ENCODE measurements at regions not wholly inside any gene's neighbourhood (a gene's known extent, or its start where the extent isn't known, plus 50 kb on each side); places are given as distances from the start of the nearest gene placed in this dataset.

DNA sequence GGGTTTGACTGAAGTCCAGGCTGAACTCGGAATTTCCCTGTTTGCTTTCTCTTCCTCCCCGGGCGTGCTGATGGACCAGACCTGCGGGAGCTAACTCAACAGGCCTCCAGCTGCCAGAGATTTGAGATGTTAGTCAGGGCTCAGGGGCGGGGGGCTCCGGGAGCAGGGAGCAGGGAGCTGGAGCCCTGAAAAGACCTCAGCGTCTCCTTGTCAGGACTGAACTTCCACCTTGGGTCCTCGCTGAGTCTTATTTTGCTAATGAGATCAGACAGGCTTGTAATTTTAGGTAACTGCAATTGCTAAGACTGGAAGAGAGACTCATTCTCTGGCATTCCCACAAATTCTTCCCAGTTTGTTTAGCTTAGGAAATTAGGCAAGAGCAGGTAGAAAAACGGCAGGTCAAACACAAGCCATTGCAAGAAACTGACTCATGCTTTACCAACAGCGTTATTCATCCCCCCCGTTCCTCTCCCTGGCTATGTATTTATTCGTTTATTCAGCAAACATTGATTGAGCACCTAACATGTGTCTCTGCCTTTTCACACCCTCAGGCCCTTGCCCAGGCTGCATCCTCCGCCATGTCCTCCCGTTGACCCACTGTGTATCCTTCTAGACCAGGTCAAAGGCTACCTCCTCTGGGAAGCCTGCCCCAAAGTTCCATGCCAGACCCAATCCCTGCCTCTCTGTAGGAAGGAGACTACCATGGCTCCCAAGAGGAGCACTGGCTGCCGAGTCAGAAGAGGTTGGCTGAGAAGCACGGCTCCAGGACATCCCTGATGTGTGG is 80.4 kb upstream of the DIO3 start:
- intact Hi-C loops (cut with micrococcal nuclease; ENCODE audit: unreplicated experiment) (loop anchor here (10.0 kb wide), 1 partner anchor 74 kb away; no protein-coding TSS in a partner anchor), in situ Hi-C loops (cut with HindIII; ENCODE audit: low pct_unique_long_range_greater_than_20kb, low sequenced_read_pairs) (no loop called here)
- POLR2A ChIA-PET, result interaction anchor here (0.6 kb wide), 1 partner anchor 62 kb away, joined by 9 read pairs; no protein-coding TSS in a partner anchor
- H3K4me3 ChIP-seq (ENCODE audit: low read depth in 2 of 2, low read length in 2 of 2), result peak overlapping the region in 1 of 2 experiments; percentile 26; a peak in 2 of 4 replicates
- ATAC-seq (peak; percentile 77), DNase-seq (ENCODE audit: low read depth, low spot score) (peak; percentile 89)
- peak overlapping the region; percentile 84 for H3K27ac ChIP-seq (ENCODE audit: low read length)
- H3K9me3 ChIP-seq (ENCODE audit: control insufficient read depth, insufficient read depth, low read depth, low read length), result peaks cover 16% of the 10 kb centered on the region; the same call in 1 of the 2 replicates
- CTCF ChIA-PET, result no interaction called here
- H3K4me1 ChIP-seq (ENCODE audit: control insufficient read depth, insufficient read depth, low read length), result peaks cover 17% of the 10 kb centered on the region
- no peaks in the 10 kb centered on the region for H3K27me3 ChIP-seq (ENCODE audit: control insufficient read depth, insufficient read depth, low read length)
- TF ChIP-seq REST (IDR thresholded peaks at IDR 0.05; ENCODE audit: insufficient read depth in 1 of 2, low read depth in 2 of 2, low read length in 1 of 2) (no peak), POLR2AphosphoS5 (IDR thresholded peaks at IDR 0.05; ENCODE audit: low read depth, low read length) (peak; percentile 29; the same call in 1 of the 2 replicates), SIN3A (IDR thresholded peaks at IDR 0.05; ENCODE audit: borderline replicate concordance, insufficient read depth, low read depth, low read length) (0 out of 2 replicates have a peak, but pooled peaks have one; percentile 40)
- no TSS peak for BruUV-seq (replicated peaks)
- H3K36me3 ChIP-seq (ENCODE audit: control insufficient read depth, insufficient read depth, low read length), result no peaks in the 10 kb centered on the region

DNA sequence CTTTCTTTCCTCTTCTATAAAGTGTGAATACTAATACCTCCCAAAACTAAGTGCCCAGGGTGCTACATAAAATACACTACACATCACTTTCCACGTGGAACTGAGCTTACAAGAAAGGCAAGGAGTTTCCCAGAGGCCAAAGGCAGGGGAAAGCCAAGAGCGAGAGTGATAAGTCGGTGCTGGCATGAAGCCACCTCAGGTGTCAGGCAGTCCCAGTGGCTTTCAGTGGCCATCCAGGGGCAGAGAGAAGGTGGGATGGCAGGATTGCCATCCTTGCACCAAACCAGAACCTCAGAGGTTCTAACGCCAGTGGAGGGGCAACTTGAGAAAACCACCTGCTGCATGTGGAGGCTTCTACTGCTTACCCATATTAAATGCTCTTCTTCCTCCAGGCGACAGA is 79.7 kb upstream of the DIO3 start:
- Histone ChIP-seq H3K36me3 (ENCODE audit: control insufficient read depth, insufficient read depth, low read length) (no peaks in the 10 kb centered on the region), H3K27ac (ENCODE audit: low read length) (peak overlapping the region; percentile 84), H3K4me3 (ENCODE audit: low read depth in 2 of 2, low read length in 2 of 2) (no peak overlapping the region; a peak in 1 of 4 replicates), H3K27me3 (ENCODE audit: control insufficient read depth, insufficient read depth, low read length) (no peaks in the 10 kb centered on the region), H3K4me1 (ENCODE audit: control insufficient read depth, insufficient read depth, low read length) (peaks cover 17% of the 10 kb centered on the region), H3K9me3 (ENCODE audit: control insufficient read depth, insufficient read depth, low read depth, low read length) (peaks cover 19% of the 10 kb centered on the region; the same call in 1 of the 2 replicates)
- TF ChIP-seq REST (IDR thresholded peaks at IDR 0.05; ENCODE audit: insufficient read depth in 1 of 2, low read depth in 2 of 2, low read length in 1 of 2), result no peak
- no peak for TF ChIP-seq TCF7L2 (IDR thresholded peaks at IDR 0.05; ENCODE audit: low read depth, low read length)
- TF ChIP-seq, protein P1, sequence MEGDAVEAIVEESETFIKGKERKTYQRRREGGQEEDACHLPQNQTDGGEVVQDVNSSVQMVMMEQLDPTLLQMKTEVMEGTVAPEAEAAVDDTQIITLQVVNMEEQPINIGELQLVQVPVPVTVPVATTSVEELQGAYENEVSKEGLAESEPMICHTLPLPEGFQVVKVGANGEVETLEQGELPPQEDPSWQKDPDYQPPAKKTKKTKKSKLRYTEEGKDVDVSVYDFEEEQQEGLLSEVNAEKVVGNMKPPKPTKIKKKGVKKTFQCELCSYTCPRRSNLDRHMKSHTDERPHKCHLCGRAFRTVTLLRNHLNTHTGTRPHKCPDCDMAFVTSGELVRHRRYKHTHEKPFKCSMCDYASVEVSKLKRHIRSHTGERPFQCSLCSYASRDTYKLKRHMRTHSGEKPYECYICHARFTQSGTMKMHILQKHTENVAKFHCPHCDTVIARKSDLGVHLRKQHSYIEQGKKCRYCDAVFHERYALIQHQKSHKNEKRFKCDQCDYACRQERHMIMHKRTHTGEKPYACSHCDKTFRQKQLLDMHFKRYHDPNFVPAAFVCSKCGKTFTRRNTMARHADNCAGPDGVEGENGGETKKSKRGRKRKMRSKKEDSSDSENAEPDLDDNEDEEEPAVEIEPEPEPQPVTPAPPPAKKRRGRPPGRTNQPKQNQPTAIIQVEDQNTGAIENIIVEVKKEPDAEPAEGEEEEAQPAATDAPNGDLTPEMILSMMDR (IDR thresholded peaks at IDR 0.05), result no peak
- TF ChIP-seq SIN3A (IDR thresholded peaks at IDR 0.05; ENCODE audit: borderline replicate concordance, insufficient read depth, low read depth, low read length), result no peak
- TF ChIP-seq POLR2AphosphoS5 (IDR thresholded peaks at IDR 0.05; ENCODE audit: low read depth, low read length), result no peak
- ATAC-seq (no peak), DNase-seq (ENCODE audit: low read depth, low spot score) (no peak)
- ChIA-PET POLR2A (no interaction called here), CTCF (no interaction called here)
- in situ Hi-C loops (cut with HindIII; ENCODE audit: low pct_unique_long_range_greater_than_20kb, low sequenced_read_pairs) (no loop called here), intact Hi-C loops (cut with micrococcal nuclease; ENCODE audit: unreplicated experiment) (loop anchor here (10.0 kb wide), 1 partner anchor 73 kb away; no protein-coding TSS in a partner anchor)
- no TSS peak for BruUV-seq (replicated peaks)

Measured in Panc1 (cell line).